ENCODE measurements at regions not wholly inside any gene's neighbourhood (a gene's known extent, or its start where the extent isn't known, plus 50 kb on each side); places are given as distances from the start of the nearest gene placed in this dataset.

DNA sequence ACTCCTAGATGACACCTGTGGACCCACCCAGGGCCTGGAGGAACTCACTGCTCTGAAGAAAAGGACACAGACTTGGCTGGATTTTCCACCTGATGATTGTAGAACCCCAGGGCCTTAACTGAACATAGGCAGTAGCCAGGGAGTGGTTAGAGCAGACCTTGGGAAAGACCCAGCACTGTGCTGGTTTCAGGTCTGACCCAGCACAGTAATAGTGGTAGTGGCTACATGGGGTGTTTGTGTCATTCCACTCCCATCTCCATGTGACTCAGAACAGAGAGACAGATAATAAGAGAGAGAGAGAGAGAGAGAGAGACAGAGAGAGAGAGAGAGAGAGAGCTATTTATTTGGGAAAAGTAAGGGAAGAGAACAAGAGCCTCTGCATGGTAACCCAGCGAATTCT, 239.1 kb upstream of the MEOX2 start:
- DNase-seq (ENCODE audit: low read depth) (no peak), FAIRE-seq (no peak)
- Histone ChIP-seq H3K36me3 (ENCODE audit: insufficient read depth, low read length) (no peaks in the 10 kb centered on the region), H3K4me1 (ENCODE audit: insufficient read depth, low read length) (peaks cover 6% of the 10 kb centered on the region), H3K27ac (ENCODE audit: low read depth, low read length) (no peak overlapping the region), H4K20me1 (ENCODE audit: insufficient read depth, low read length) (no peaks in the 10 kb centered on the region), H2AFZ (ENCODE audit: low read depth, low read length) (no peak overlapping the region), H3K27me3 (ENCODE audit: insufficient read depth, low read length) (no peaks in the 10 kb centered on the region), H3K9me3 (ENCODE audit: insufficient read depth, low read depth, low read length) (no peaks in the 10 kb centered on the region), H3K4me3 (ENCODE audit: insufficient read depth, low read depth, low read length) (no peak overlapping the region), H3K79me2 (ENCODE audit: insufficient read depth, low read length) (no peaks in the 10 kb centered on the region), H3K9ac (ENCODE audit: low read length) (no peak overlapping the region), H3K4me2 (ENCODE audit: low read length) (no peak overlapping the region)
- H3K27me3 Mint-ChIP-seq (ENCODE audit: low read depth, unreplicated experiment) = no peaks in the 10 kb centered on the region
- no peak overlapping the region for H3K27ac Mint-ChIP-seq (ENCODE audit: unreplicated experiment)
- TF ChIP-seq CTCF (IDR thresholded peaks at IDR 0.05; ENCODE audit: insufficient read depth, low read depth, low read length) = no peak
- TF ChIP-seq EZH2 (IDR thresholded peaks at IDR 0.05; ENCODE audit: insufficient read depth, low read length) = no peak
- H3K4me3 Mint-ChIP-seq (ENCODE audit: unreplicated experiment) = no peak overlapping the region
- H3K9me3 Mint-ChIP-seq (ENCODE audit: unreplicated experiment) = no peaks in the 10 kb centered on the region
- H3K4me1 Mint-ChIP-seq (ENCODE audit: low read depth, unreplicated experiment) = no peaks in the 10 kb centered on the region
- H3K36me3 Mint-ChIP-seq (ENCODE audit: low read depth, unreplicated experiment) = no peaks in the 10 kb centered on the region

GRCh38 chr7:15924910-15925309, 238.4 kb upstream of the MEOX2 start:
- FAIRE-seq = no peak
- Mint-ChIP-seq H3K4me3 (ENCODE audit: unreplicated experiment) (no peak overlapping the region), H3K27ac (ENCODE audit: unreplicated experiment) (no peak overlapping the region), H3K27me3 (ENCODE audit: low read depth, unreplicated experiment) (no peaks in the 10 kb centered on the region), H3K9me3 (ENCODE audit: unreplicated experiment) (no peaks in the 10 kb centered on the region), H3K4me1 (ENCODE audit: low read depth, unreplicated experiment) (no peaks in the 10 kb centered on the region), H3K36me3 (ENCODE audit: low read depth, unreplicated experiment) (no peaks in the 10 kb centered on the region)
- H3K9ac ChIP-seq (ENCODE audit: low read length) = no peak overlapping the region
- no peaks in the 10 kb centered on the region for H3K79me2 ChIP-seq (ENCODE audit: insufficient read depth, low read length)
- no peak overlapping the region for H3K4me3 ChIP-seq (ENCODE audit: insufficient read depth, low read depth, low read length)
- TF ChIP-seq EZH2 (IDR thresholded peaks at IDR 0.05; ENCODE audit: insufficient read depth, low read length) (no peak), CTCF (IDR thresholded peaks at IDR 0.05; ENCODE audit: insufficient read depth, low read depth, low read length) (no peak)
- no peaks in the 10 kb centered on the region for H4K20me1 ChIP-seq (ENCODE audit: insufficient read depth, low read length)
- no peaks in the 10 kb centered on the region for H3K27me3 ChIP-seq (ENCODE audit: insufficient read depth, low read length)
- H2AFZ ChIP-seq (ENCODE audit: low read depth, low read length) = no peak overlapping the region
- H3K4me1 ChIP-seq (ENCODE audit: insufficient read depth, low read length) = peaks cover 6% of the 10 kb centered on the region
- H3K36me3 ChIP-seq (ENCODE audit: insufficient read depth, low read length) = no peaks in the 10 kb centered on the region
- H3K4me2 ChIP-seq (ENCODE audit: low read length) = no peak overlapping the region
- no peak for DNase-seq (ENCODE audit: low read depth)
- H3K9me3 ChIP-seq (ENCODE audit: insufficient read depth, low read depth, low read length) = no peaks in the 10 kb centered on the region
- H3K27ac ChIP-seq (ENCODE audit: low read depth, low read length) = no peak overlapping the region

DNA sequence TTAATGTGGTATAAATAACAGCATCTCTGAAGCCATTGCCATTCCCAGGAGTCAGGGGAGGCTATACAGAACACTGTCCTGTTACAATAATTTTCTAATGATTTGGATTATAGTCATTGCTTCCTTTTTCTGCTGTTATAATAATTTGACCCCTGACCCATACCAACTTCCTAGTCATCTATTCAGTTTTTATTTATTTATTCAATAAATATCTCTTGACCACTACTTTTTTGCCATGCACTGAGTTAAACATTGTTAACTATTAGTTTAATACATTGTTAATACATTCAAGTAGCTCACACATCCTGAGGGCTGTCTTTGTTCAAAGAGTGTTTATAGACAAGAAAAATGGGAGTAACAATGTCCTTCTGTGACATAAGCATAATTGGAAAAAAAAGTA, 235.5 kb upstream of the MEOX2 start:
- Histone ChIP-seq H3K4me1 (ENCODE audit: insufficient read depth, low read length) (peaks cover 6% of the 10 kb centered on the region), H3K4me3 (ENCODE audit: insufficient read depth, low read depth, low read length) (no peak overlapping the region), H3K36me3 (ENCODE audit: insufficient read depth, low read length) (no peaks in the 10 kb centered on the region), H4K20me1 (ENCODE audit: insufficient read depth, low read length) (no peaks in the 10 kb centered on the region), H3K9ac (ENCODE audit: low read length) (no peak overlapping the region), H3K27me3 (ENCODE audit: insufficient read depth, low read length) (no peaks in the 10 kb centered on the region), H3K4me2 (ENCODE audit: low read length) (no peak overlapping the region), H2AFZ (ENCODE audit: low read depth, low read length) (no peak overlapping the region), H3K27ac (ENCODE audit: low read depth, low read length) (no peak overlapping the region), H3K79me2 (ENCODE audit: insufficient read depth, low read length) (no peaks in the 10 kb centered on the region), H3K9me3 (ENCODE audit: insufficient read depth, low read depth, low read length) (no peaks in the 10 kb centered on the region)
- Mint-ChIP-seq H3K4me1 (ENCODE audit: low read depth, unreplicated experiment) (no peaks in the 10 kb centered on the region), H3K27ac (ENCODE audit: unreplicated experiment) (no peak overlapping the region), H3K4me3 (ENCODE audit: unreplicated experiment) (no peak overlapping the region), H3K27me3 (ENCODE audit: low read depth, unreplicated experiment) (no peaks in the 10 kb centered on the region), H3K36me3 (ENCODE audit: low read depth, unreplicated experiment) (no peaks in the 10 kb centered on the region), H3K9me3 (ENCODE audit: unreplicated experiment) (no peaks in the 10 kb centered on the region)
- DNase-seq (ENCODE audit: low read depth) (no peak), FAIRE-seq (no peak)
- TF ChIP-seq CTCF (IDR thresholded peaks at IDR 0.05; ENCODE audit: insufficient read depth, low read depth, low read length) (no peak), EZH2 (IDR thresholded peaks at IDR 0.05; ENCODE audit: insufficient read depth, low read length) (no peak)

Measured in astrocyte (in vitro differentiated cells and primary cell).